NCI-H460 (cell line): ENCODE measurements at regions not wholly inside any gene's neighbourhood (a gene's known extent, or its start where the extent isn't known, plus 50 kb on each side); places are given as distances from the start of the nearest gene placed in this dataset.
"Not testable (repeated sequence)": the region's sequence is repeated elsewhere in the genome, so short reads cannot be mapped to it uniquely, and the experiment has no call there.

Experiments
- DNase-seq: peaks from one replicate; pipeline ENCODE4 v3.0.0-alpha.2; 2016; ENCODE audit warnings: low read depth; ENCODE audit errors: extremely low read depth

DNA sequence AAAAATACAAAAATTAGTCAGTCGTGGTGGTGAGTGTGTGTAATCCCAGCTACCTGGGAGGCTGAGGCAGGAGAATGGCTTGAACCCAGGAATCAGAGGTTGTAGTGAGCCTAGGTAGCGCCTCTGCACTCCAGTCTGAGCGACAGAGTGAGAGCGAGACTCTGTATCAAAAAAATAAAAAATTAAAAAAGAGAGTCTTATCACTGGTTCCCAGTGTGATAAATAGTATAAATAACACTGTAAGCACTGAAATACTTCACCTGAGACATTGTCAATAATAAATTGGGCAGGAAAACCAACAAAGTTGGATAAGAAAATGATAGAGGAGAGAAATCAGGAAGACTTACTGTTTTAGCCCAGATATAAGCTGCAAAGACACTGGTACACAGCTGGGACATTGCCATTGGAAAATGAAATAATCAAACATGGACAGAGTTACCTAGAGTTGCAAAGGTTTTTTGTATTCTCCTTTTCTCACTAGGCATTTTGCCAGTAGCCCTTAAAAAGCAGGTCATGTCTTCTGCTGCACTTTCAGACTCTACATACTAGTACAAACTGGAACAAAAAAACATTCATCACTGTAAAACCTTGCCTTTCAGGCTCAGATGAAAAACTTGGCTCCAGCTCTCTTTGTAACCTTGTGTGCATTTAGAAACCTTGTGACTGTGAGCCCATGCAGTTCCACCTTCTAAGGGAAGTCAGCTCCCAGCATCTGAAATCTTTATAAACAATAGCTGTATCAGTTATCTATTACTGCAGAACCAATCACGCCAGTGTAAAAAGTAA lies 55.0 kb upstream of the PPP1R2C start:
- DNase-seq: no peak

DNA sequence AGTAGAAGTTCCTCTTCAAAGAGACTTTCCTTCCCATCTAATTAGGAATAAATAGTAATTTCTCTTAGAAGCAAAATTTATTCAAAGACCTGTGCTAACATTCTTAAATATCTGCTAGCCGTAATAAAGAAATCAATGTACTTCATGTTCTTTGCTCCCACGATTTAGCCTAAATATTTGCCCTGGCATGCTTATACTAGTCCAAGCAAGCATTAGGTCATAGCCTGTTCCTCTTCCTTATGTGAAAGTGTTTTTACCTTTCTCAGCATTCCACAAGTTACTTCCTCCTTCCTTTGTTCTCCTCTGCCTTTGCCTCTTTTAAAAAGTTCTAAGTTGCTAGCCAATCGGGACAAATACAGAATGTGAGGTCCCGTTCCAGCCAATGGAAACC lies 55.6 kb upstream of the PPP1R2C start:
- not testable (repeated sequence) for DNase-seq

DNA sequence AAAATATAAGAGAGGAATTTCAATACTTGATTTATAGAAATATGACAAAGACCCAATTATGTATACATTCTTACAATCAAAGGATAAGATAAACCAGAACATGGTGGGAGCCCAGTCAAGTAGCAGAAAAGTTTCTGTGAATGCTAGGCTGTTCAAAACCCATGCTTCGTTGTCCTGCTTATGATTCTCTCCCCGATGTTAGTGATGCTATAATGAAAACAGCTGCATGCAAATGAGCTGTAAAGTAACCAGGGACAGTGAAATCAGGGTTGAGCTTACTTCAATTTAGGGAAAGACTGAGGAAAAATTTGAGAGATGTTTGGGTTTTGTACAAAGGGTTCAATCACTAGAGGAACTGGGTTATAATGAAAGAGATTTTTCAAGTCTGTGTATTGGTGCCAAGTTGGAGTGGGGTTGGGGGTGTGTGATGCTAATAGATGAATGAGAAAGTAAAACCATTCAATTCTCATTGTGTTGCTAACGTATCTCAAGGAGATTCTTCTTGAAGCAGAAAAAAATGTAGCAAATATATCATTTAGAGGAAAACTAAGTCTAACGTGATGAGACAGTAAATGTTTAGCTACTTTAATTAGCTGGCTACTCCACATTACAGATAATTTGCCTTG lies 59.3 kb upstream of the PPP1R2C start:
- DNase-seq: no peak

DNA sequence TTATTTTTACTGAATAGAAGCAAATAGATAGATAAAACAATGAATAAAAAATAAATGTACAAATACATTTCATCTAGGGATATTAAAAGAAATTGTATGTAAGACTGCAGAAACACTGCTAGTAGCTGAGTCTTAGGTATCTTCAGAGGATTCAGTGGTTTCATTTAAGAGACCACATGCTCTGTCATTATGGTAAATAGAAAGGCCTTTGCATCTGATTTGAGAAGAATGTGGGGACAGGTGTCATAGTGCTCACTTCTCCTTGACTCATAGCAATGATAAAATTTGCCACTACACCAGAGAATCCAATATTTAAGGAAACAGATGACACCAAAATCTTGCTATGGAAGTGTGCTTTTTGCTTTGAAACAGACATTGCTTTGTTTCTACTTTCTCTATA lies 59.8 kb upstream of the PPP1R2C start:
- no peak for DNase-seq

DNA sequence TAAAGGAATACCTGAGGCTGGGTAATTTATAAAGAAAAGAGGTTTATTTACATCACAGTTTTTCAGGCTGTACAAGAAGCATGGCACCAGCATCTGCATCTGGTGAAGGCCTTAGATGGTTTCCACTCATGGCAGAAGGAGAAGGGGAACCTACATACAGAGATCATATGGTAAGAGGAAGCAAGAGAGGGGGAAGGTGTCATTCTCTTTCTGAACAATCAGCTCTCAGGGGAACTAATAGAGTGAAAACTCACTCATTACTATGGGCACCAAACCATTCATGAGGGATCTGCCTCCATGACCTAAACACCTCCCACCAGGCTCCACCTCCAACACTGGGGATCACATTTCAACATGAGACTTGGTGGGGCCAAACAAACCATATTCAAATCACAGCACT lies 61.7 kb upstream of the PPP1R2C start:
- no peak for DNase-seq

DNA sequence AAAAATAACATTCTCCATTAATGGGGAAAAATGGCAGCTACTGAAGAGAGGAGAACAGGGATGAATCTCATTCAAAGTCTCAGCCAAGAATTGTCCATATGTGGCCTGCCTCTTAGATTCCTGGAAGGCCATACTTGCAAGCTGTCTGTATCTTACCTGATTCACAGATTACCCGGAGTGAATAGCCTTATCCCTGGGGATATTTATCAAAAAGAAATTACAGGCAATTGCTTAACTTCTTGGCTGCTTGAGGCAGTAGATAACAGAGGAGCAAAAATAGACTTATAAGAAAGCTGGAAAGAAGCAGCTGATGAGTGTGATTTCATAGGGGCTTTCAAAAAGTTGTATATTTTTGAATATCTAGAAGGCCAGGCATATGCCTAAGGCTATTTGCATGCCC lies 68.8 kb upstream of the PPP1R2C start:
- no peak for DNase-seq

DNA sequence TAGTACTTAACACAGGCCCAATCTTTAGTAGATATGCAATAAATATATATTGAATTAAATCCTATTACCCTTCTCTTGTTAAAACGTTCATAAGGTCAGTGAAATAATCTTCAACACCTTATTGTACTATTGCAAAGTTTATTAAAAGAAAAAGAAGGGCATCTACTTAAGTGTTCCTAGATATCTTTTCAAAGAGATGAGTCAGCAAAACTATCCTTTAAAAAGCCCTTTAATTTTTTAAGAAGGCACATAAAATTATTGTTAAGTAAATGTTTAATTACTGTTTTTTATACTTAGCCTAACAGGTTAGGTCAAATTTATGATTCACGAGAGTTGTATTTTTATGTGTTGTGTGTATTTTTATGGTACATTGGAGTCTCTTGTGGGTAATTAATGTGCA lies 77.3 kb upstream of the PPP1R2C start:
- no peak for DNase-seq

DNA sequence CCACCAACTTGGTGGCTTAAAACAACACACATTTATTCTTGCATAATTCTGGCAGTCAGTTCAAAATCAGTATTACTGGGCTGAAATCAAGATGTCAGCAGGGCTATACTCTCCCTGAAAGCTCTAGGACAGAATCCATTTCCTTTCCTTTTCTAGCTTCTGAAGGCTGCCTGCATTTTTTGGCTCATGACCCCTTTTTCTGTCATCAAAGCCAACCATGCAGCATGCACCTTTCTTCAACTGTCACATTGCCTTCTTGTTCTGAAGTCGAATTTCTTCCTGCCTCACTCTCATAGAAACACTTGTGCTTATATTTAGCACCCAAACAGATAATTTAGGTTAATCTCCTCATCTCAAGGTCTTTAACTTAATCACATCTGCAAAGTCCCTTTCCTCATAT lies 79.8 kb upstream of the PPP1R2C start:
- DNase-seq: no peak

DNA sequence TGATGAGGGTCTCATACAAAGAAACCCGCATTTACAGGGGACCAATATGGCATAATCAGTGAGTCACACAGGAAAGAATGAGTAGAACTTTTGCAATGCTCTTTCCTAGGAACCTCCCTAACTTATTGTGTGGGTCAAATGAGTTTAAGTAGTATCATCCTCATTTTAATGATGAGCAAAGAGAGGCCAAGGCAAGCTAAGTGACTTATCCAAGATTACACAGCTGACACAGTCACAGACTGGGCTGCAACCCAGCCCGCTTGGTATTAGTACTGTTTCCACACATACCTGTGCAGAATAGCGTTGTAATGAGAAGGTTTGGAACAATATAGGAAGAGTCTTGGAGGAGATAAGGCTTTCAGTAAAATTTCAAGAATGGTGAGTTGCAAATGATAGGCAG lies 91.0 kb upstream of the PPP1R2C start:
- no peak for DNase-seq

DNA sequence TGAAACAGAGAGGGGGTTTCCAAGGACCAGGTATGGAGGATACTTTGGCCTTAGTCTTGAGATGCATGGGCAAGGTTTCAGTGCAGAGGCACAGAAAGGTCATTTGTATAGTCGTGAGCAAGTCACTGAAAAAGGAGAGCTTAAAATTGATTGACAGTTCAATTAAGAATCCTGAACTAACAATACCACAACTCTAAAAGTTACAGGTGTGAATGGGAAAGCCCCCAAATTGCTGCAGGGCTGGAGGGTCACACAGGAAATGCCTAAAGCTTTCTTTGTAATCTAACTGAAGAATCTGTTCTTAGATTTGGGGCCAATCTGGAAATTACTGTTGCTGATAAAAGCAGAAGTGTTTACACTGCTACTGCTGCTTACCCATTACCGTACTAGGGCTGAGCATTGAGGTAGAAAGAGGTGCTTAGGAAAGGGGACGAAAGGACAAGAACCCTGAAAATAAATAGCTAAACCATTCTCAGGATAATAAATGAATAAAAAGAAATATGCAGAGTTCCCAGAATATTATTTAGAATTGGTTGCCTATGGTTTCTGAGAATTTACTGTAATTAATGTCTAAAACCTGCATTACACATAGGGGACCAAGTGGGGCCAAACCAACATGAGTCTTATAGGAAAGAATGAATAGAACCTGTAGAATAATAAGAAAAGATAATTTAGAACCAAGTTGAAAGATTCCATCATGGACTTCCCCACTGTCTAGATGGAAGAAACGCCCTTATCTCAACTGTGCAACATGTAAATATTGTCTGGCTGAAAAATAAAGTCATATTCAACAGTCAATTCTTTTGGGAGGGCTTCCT lies 91.9 kb upstream of the PPP1R2C start:
- DNase-seq: no peak

DNA sequence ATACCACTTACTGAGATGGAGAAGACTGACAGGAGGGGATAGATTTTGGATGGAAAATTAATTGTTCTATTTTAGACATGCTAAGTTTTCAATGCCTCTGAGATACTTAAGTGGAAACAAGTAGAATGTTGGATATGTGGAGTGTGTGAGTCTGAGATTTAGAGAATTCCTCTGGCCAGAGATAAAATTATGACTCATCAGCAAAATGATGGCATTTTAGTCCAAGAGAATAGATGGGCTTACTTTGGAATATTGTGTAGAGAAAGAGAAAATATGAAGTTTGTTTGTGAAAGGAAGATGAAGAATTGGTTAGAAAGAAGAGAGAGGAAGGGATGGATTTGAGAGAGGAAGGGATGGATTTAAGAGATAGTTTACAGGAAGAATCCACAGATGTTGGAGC lies 108.6 kb upstream of the PPP1R2C start:
- no peak for DNase-seq

DNA sequence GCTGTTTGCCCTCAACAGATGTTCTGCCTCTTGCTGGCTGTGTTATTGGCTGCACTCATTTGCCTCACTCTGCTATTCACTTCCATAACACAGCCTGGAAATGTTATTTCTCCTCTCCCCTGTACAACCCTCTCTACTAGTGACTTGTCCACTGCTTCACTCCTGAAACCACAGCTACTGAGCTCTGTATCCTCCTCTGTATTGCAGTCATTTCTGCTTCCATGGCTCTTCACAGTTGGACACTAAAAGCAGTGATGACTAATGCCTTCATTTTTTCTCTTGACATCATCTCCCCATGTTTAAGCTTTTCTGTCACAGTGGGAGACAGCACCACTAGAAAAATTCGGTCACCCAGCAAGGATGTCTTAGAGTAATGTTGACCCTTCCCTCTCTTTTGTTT lies 123.0 kb upstream of the PPP1R2C start:
- DNase-seq: no peak

DNA sequence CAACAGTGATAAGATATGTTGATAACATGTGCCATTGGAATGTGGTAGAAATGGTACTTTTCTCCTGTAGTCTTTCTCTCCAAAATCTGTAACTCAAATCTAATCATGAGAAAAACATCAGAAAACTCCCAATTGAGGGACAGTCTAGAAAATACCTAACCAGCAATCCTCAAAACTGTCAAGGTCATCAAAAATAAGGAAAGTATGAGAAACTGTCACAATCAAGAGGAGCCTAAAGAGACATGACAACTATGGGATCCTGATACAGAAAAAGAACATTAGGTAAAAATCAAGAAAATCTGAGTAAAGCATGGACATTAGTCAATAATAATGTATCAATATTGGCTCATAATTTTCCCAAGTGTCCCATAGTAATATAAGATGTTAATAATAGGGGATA lies 124.5 kb upstream of the PPP1R2C start:
- no peak for DNase-seq

DNA sequence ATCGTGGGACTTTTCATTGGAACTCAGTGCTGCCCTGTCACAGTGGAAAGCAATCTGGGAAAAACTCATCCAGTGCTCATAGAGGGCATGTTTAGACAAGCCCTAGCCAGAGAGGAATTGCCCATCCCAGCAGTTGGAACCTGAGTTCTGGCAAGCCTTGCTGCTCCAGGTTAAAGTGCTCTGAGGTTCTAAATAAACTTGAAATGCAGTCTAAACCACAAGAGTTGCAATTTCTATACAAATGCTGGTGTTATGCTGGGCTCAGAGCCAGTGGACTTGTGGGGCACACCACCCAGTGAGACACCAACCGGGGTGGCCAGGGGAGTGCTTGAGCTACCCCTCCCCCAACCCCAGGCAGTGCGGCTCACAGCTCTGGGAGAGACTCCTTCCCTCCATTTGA lies 142.8 kb upstream of the PPP1R2C start:
- no peak for DNase-seq

DNA sequence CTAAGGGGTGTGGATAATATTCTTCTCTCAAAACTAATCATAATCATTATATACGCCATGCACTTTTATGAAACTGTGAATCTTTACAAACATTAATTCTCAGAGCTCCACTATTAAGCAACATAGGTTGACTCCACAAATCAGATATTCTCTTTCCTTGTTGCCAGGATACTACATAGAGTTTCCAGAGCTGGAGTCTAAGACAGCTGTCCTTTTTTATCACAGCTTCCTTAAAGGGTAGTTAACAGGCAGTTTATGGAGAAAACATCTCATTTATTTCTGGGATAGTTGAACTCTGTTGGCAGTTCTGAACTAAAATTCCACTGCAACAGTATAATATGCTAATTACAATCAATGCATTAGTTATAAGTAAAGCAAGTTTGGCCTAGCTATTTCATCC lies 152.1 kb upstream of the PPP1R2C start:
- DNase-seq: no peak

DNA sequence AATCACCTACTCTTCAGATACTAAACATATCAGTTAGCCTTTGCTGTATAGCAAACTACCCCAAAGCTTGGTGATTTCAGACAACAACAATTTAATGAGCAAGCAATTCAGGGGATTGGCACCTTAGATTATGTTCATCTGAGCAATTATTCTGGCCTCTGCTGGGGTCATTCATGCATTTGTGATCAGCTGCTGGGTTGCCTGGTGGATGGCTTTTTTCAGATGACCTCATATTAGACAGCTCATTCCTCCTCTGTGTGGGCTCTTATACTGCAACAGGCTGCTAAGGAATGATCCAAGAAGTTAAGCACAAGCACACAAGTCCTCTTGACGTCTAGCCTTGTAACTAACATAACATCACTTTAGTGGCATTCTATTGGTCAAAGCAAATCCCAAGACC lies 153.0 kb upstream of the PPP1R2C start:
- no peak for DNase-seq

DNA sequence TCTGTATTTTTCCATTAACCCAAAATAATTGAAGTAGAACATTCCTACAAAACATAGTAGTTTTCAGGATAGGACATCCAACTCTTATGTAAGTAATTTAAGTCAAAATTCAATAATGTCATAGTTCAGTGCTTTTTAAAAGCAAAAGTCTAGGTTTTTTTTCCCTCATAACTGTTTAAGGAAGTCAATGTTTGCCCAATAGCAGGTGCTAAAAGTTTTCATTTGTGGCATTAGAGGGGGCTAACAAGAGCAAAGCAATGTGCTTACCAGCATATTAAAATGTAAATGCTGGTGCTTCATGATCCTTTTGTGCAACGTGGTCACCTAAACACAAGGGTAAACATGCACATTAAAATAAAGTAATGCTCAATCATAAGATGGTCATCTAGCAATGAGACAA lies 155.2 kb upstream of the PPP1R2C start:
- no peak for DNase-seq

DNA sequence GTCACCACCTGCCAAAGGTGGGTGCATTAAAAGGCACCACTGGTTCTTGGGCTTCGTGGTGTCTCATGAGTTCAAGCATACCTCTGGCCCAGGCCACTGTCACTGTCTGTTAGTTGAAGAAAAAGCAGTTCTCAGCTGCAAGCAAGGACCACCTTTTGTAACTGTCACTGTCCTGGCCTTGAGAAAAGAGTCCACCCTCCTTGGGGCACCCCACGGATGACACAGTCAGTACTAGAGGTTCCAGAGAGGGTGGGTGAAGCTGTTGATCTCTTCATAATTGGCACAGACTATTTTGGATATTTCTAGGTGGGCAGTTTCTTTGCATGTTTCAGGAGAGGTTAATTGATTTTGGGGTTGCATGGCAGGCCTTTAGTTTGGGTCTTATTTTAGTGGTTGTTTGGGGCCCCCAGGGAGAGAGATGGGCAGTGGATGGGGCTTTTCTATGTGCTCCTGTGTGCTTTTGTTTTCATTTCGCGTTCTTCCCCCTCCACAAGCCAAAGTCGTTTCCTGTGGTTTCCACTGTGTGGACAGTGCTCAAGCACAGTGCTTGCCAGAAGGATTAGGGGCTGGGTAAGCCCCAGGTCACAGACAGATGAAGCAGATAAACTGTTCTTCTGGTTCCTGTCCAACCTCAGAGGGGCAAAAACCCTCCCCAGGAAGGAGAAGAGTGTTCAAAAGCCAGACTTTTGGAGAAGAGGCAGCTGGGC lies 156.2 kb upstream of the PPP1R2C start:
- DNase-seq: no peak

DNA sequence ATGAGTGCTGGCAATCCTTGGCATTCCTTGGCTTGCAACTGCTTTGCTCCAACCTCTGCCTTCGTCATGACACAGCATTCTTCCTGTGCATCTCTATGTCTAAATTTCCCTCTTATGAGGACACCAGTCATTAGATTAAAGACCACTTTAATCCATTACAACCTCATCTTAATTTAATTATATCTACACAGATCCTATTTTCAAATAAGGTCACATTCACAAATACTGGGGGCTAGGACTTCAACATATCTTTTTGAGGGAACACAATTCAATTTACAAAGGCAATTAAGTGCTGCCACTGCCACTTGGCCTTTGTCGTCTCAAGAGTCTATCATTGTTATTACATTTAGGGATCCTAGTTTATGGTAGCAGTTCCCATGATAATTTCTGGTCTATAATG lies 163.7 kb upstream of the PPP1R2C start:
- no peak for DNase-seq

DNA sequence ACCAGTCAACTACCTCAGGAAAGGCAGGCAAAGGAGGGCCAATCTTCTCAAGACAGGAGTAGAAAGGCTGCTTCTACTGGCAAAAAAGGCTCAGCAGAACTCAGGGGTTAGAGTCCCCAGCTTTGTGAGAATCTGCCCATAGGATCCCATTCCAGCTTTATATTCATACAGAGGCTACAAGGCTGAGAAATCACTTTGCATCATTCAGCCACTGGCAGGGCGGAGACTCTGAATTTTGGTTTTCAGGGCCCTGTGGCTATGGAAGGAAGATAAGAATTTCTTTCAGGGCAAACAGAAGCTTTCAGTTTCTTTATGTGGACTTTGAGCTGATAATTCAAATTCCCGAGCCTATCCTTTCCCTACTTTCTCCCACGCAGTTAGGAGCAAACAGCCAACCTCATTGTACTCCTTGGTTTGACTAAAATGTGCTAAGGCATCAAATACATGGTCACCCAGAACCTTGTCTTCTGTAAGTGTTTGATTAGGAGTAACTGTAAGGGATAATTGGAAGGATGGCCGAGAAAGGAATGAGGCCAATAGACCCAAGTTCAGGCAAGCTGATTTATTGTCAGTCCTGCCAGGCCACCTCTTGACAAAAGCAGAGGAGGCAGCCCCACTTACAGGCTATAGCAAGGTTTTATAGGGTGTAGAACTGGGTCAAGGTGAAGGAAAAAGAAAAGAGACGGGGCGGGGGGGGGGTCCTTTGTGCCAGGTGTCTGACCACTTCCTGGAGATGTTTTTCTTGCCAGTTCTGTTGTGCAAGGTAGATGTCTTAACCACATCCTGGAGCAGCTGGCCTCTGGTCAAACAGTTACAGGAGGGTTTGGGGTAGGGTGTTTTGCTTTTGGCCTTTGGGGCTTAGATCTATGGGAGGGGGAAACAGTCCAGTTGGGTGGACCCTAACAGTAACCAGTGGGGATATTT lies 165.3 kb upstream of the PPP1R2C start:
- no peak for DNase-seq
